PFSK-1 (cell line): ENCODE measurements at regions not wholly inside any gene's neighbourhood (a gene's known extent, or its start where the extent isn't known, plus 50 kb on each side); places are given as distances from the start of the nearest gene placed in this dataset.

Experiments
- FOXP2 ChIP-seq: optimal IDR thresholded peaks from 2 replicates; pipeline ENCODE3; 2011; ENCODE audit warnings: borderline replicate concordance, control low read depth, inconsistent platforms; ENCODE audit not compliant: insufficient read depth; ENCODE audit errors: extremely low read length, extremely low read depth
- POLR2AphosphoS5 ChIP-seq: IDR thresholded peaks from 2 replicates; pipeline ENCODE4 v1.6.1; 2012; ENCODE audit warnings: low read depth, mild to moderate bottlenecking, control low read depth, low read length, moderate library complexity
- REST ChIP-seq, 2 experiments: IDR thresholded peaks; 2 replicates each; pipeline versions ENCODE4 v1.6.1 to v1.8.0; 2011 to 2012; ENCODE audit warnings: low read depth in 2 of 2, low read length in 2 of 2, control low read depth in 1 of 2, inconsistent platforms in 1 of 2, mild to moderate bottlenecking in 1 of 2, moderate library complexity in 1 of 2; ENCODE audit not compliant: insufficient read depth in 1 of 2
- SIN3A ChIP-seq: IDR thresholded peaks from 2 replicates; pipeline ENCODE4 v1.6.1; 2012; ENCODE audit warnings: mild to moderate bottlenecking, low read length, moderate library complexity, borderline replicate concordance; ENCODE audit not compliant: insufficient read depth
- TAF1 ChIP-seq: IDR thresholded peaks from 2 replicates; pipeline ENCODE4 v1.6.1; 2012; ENCODE audit warnings: low read length, control low read depth, borderline replicate concordance; ENCODE audit not compliant: insufficient read depth

- TF ChIP-seq TAF1, result no peak
- TF ChIP-seq FOXP2, result no peak
- TF ChIP-seq REST (IDR thresholded peaks at IDR 0.05; ENCODE audit: insufficient read depth in 1 of 2, low read depth in 2 of 2, low read length in 2 of 2), result no peak
- TF ChIP-seq SIN3A, result no peak
- TF ChIP-seq POLR2AphosphoS5, result no peak
These were observed 238.4 kb upstream of the LRIG3 start for GRCh38 chr12:59158681-59159080.

GRCh38 chr12:59158066-59158465 is 237.8 kb upstream of the LRIG3 start:
- TF ChIP-seq POLR2AphosphoS5 (no peak), SIN3A (no peak), TAF1 (no peak), FOXP2 (no peak), REST (IDR thresholded peaks at IDR 0.05; ENCODE audit: insufficient read depth in 1 of 2, low read depth in 2 of 2, low read length in 2 of 2) (no peak)

DNA sequence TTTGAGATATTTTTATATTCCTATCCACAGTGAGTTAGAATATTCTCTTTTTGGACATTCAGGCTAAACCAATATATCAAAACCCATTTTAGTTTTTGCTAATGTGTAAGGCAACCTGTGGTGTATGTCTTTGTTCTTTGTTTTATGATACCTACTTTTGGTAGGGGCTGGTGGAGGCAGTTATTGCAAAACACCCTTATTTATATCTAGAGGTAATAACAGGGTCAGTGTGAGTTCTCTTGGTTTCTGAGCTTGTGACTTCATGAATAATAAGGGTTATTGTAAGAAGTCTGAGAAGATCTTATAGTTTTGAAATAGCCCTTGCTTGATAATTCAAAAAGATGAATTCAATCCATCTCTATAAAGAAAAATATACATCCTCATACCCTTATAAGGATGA is 235.1 kb upstream of the LRIG3 start:
- no peak for TF ChIP-seq POLR2AphosphoS5
- no peak for TF ChIP-seq SIN3A
- TF ChIP-seq REST (IDR thresholded peaks at IDR 0.05; ENCODE audit: insufficient read depth in 1 of 2, low read depth in 2 of 2, low read length in 2 of 2), result no peak
- TF ChIP-seq TAF1, result no peak
- no peak for TF ChIP-seq FOXP2

DNA sequence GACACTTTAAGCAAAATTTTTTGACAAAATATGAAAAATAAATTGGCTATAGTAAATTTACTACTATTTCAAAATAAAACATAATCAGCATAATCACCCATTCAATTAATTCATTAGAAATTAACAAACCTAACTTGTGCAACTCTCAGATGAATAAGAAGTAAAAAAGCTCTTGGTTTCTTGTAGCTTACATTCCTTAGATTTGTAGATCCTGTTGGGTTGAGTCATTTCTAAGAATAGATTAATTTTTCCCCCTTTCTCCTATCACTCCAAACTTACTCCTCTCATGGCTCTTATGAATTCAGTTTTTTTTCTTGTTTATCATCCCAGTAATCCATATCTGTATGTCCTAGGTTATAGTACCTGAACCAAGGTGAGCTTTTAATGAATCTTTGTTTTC is 230.9 kb upstream of the LRIG3 start:
- TF ChIP-seq TAF1, result no peak

DNA sequence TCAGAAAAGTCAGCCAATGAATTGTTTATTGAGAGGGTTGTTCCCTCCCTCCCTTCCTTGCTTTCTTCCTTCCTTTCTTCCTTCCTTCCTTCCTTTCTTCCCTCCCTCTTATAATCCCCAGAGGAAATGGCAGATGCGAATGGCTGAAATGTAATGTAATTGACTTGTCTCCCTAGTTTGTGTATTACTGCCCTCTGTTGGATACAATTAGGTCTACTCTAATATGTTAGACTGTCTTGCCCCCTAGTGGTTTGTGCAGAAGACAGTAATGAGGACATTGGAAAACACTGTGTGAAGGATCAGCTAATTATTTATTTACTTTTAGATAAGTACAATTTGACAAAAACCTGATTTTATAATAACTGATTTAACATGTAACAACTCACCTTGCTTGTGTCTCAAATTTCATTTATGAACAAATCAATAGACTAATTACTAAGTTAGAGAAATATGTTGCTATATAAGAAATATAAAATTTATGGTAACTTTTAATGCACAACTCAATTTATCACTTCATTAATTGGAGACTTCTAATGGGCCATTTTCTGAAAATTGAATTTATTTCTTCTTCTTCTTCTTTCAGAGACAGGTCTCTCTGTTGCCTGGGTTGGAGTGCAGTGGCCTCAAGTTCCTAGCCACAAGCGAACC is 229.8 kb upstream of the LRIG3 start:
- TF ChIP-seq FOXP2 (no peak), SIN3A (no peak), POLR2AphosphoS5 (no peak), REST (IDR thresholded peaks at IDR 0.05; ENCODE audit: insufficient read depth in 1 of 2, low read depth in 2 of 2, low read length in 2 of 2) (no peak), TAF1 (no peak)
